A549 (cell line): ENCODE measurements at regions not wholly inside any gene's neighbourhood (a gene's known extent, or its start where the extent isn't known, plus 50 kb on each side); places are given as distances from the start of the nearest gene placed in this dataset.

Experiments used
- EP300 ChIP-seq, 2 experiments: fragments of >200 bp; sonication (Bioruptor Twin); formaldehyde crosslinking; IDR thresholded peaks; 2 replicates in 1 of 2; 3 replicates in 1 of 2; pipeline ENCODE4 v1.6.1; 2016 to 2017
- JUN ChIP-seq, 2 experiments: fragments of >200 bp; sonication (Bioruptor Twin); formaldehyde crosslinking; IDR thresholded peaks; 2 replicates in 1 of 2; 3 replicates in 1 of 2; pipeline ENCODE4 v1.6.1; 2016 to 2017
- SMC3 ChIP-seq: fragments of >200 bp; sonication (Bioruptor Twin); formaldehyde crosslinking; IDR thresholded peaks from 3 replicates; pipeline ENCODE4 v1.6.1; 2018; ENCODE audit warnings: inconsistent platforms
- TP53 ChIP-seq: fragments of 250-450 bp; sonication (Bioruptor Pico); IDR thresholded peaks from 2 replicates; pipeline ENCODE4 v1.5.0; 2021; ENCODE audit warnings: mild to moderate bottlenecking, moderate library complexity
- TF ChIP-seq, protein P1 (sequence below): IDR thresholded peaks from 2 replicates; pipeline ENCODE4 v1.6.1; 2012
- TF ChIP-seq, protein P2 (sequence below): fragments of >200 bp; sonication (Bioruptor Twin); formaldehyde crosslinking; IDR thresholded peaks from 3 replicates; pipeline ENCODE4 v1.5.1; 2016
- TF ChIP-seq, protein P3 (sequence below): fragments of 250-450 bp; sonication (Bioruptor Pico); IDR thresholded peaks from 2 replicates; pipeline ENCODE4 v1.5.0; 2020; ENCODE audit warnings: low read depth, mild to moderate bottlenecking, moderate library complexity
- TF ChIP-seq, protein P4 (sequence below): fragments of 250-450 bp; sonication (Bioruptor Pico); IDR thresholded peaks from 2 replicates; pipeline ENCODE4 v1.5.0; 2021; ENCODE audit warnings: mild to moderate bottlenecking, moderate library complexity, borderline replicate concordance

DNA sequence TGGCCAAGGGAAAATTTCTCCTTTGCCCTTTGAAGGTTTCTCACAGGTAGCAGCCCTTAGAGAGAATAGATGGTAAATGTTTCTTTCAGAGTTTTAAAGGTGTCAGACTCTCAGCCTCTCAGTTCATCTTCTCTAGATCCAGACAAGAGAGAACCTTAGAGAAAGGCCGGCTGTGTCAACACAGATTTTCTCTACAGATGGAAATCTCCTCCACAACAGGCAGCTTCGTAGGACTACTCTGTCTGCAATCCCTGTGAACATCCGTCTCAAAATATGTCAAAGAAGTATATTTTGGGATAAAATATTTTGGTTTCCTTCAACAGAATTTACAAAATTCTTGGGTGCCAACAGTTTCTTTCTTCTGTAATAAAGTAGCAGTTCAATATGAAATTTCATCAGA, 282.1 kb upstream of the POU1F1 start:
- TF ChIP-seq, protein P1, sequence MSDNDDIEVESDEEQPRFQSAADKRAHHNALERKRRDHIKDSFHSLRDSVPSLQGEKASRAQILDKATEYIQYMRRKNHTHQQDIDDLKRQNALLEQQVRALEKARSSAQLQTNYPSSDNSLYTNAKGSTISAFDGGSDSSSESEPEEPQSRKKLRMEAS = no peak
- TF ChIP-seq, protein P2, sequence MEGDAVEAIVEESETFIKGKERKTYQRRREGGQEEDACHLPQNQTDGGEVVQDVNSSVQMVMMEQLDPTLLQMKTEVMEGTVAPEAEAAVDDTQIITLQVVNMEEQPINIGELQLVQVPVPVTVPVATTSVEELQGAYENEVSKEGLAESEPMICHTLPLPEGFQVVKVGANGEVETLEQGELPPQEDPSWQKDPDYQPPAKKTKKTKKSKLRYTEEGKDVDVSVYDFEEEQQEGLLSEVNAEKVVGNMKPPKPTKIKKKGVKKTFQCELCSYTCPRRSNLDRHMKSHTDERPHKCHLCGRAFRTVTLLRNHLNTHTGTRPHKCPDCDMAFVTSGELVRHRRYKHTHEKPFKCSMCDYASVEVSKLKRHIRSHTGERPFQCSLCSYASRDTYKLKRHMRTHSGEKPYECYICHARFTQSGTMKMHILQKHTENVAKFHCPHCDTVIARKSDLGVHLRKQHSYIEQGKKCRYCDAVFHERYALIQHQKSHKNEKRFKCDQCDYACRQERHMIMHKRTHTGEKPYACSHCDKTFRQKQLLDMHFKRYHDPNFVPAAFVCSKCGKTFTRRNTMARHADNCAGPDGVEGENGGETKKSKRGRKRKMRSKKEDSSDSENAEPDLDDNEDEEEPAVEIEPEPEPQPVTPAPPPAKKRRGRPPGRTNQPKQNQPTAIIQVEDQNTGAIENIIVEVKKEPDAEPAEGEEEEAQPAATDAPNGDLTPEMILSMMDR = no peak
- TF ChIP-seq EP300 (IDR thresholded peaks at IDR 0.05) (no peak), SMC3 (no peak), JUN (IDR thresholded peaks at IDR 0.05) (no peak), TP53 (CRISPR knock-in tag) (no peak)
- TF ChIP-seq, protein P3, sequence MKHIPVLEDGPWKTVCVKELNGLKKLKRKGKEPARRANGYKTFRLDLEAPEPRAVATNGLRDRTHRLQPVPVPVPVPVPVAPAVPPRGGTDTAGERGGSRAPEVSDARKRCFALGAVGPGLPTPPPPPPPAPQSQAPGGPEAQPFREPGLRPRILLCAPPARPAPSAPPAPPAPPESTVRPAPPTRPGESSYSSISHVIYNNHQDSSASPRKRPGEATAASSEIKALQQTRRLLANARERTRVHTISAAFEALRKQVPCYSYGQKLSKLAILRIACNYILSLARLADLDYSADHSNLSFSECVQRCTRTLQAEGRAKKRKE (CRISPR knock-in tag) = no peak
- TF ChIP-seq, protein P4, sequence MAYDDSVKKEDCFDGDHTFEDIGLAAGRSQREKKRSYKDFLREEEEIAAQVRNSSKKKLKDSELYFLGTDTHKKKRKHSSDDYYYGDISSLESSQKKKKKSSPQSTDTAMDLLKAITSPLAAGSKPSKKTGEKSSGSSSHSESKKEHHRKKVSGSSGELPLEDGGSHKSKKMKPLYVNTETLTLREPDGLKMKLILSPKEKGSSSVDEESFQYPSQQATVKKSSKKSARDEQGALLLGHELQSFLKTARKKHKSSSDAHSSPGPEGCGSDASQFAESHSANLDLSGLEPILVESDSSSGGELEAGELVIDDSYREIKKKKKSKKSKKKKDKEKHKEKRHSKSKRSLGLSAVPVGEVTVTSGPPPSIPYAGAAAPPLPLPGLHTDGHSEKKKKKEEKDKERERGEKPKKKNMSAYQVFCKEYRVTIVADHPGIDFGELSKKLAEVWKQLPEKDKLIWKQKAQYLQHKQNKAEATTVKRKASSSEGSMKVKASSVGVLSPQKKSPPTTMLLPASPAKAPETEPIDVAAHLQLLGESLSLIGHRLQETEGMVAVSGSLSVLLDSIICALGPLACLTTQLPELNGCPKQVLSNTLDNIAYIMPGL (CRISPR knock-in tag) = no peak
